GM12878 (cell line): ENCODE measurements at regions not wholly inside any gene's neighbourhood (a gene's known extent, or its start where the extent isn't known, plus 50 kb on each side); places are given as distances from the start of the nearest gene placed in this dataset.

Experiments used
- ATAC-seq: fragments of 200-7000 bp; cut with Tn5 transposase; 3 replicates; pipeline ENCODE4 v1.9.1; 2020; ENCODE audit warnings: mild to moderate bottlenecking, moderate library complexity
- BruUV-seq: library from RNA; stranded (reverse); fragments of 400-500 nt; replicated peaks from 2 replicates; lab custom pipeline; 2021; lab: Mats Ljungman, UMichigan
- CTCF ChIA-PET: fragments of 300-600 bp; sonication (Branson Sonifier 250); formaldehyde crosslinking; extraction: SDS; loops from one replicate; lab custom pipeline; 2021; ENCODE audit warnings: inconsistent platforms; lab: Yijun Ruan, JAX
- POLR2A ChIA-PET: fragments of 350-600 bp; formaldehyde crosslinking; extraction: SDS; loops from one replicate; lab custom pipeline; 2021; ENCODE audit warnings: inconsistent platforms; lab: Charles Lee
- RAD21 ChIA-PET: fragments of 300-600 bp; sonication (Branson Sonifier 250); formaldehyde crosslinking; loops from one replicate; lab custom pipeline; 2023; ENCODE audit warnings: antibody characterized with exemption; ENCODE audit not compliant: unreplicated experiment; lab: Charles Lee
- SMC1A ChIA-PET: fragments of 300-600 bp; sonication (Branson Sonifier 250); formaldehyde crosslinking; loops from one replicate; lab custom pipeline; 2023; ENCODE audit not compliant: unreplicated experiment, uncharacterized antibody; lab: Charles Lee
- DNase-seq: peaks from one replicate; pipeline ENCODE4 v3.0.0-alpha.2; 2011; ENCODE audit warnings: low read depth, low spot score
- FAIRE-seq: peaks from 3 replicates; lab custom pipeline; 2011; peaks lifted over from hg19 to GRCh38; lab: Jason Lieb, UNC
- H2AFZ ChIP-seq: 2 replicates; pipeline ENCODE4 v1.6.0; 2011; ENCODE audit warnings: low read depth, low read length, control low read depth; ENCODE audit not compliant: control insufficient read depth
- H3K27ac ChIP-seq: 2 replicates; pipeline ENCODE4 v1.5.1; 2011; ENCODE audit warnings: control low read depth; ENCODE audit not compliant: control insufficient read depth, insufficient read depth
- H3K27me3 ChIP-seq, 2 experiments: replicated peaks in 1 of 2; 2 replicates each; pipeline versions ENCODE4 v1.6.0 to v1.6.1; 2011; ENCODE audit warnings: low read length in 1 of 2; ENCODE audit not compliant: control insufficient read depth in 2 of 2, insufficient read depth in 2 of 2
- H3K36me3 ChIP-seq, 2 experiments: 2 replicates each; pipeline ENCODE4 v1.5.1; 2011; ENCODE audit warnings: low read length in 1 of 2; ENCODE audit not compliant: control insufficient read depth in 2 of 2, insufficient read depth in 2 of 2
- H3K4me1 ChIP-seq: 2 replicates; pipeline ENCODE4 v1.6.1; 2011; ENCODE audit warnings: mild to moderate bottlenecking, low read length, moderate library complexity, mixed read lengths; ENCODE audit not compliant: control insufficient read depth, insufficient read depth
- H3K4me2 ChIP-seq: 2 replicates; pipeline ENCODE4 v1.6.0; 2011; ENCODE audit warnings: control low read depth; ENCODE audit not compliant: control insufficient read depth, insufficient read depth
- H3K4me3 ChIP-seq: fragments of 200-600 bp; sonication (generic); 2 replicates; pipeline ENCODE4 v1.5.1; 2016
- H3K79me2 ChIP-seq: 2 replicates; pipeline ENCODE4 v1.6.0; 2011; ENCODE audit warnings: low read length; ENCODE audit not compliant: control insufficient read depth, insufficient read depth
- H3K9ac ChIP-seq: 2 replicates; pipeline ENCODE4 v1.8.0; 2011; ENCODE audit warnings: low read length, control low read depth, mixed read lengths; ENCODE audit not compliant: control insufficient read depth, insufficient read depth
- H3K9me3 ChIP-seq: replicated peaks from 3 replicates; pipeline ENCODE4 v1.5.1; 2011; ENCODE audit warnings: mild to moderate bottlenecking, low read length; ENCODE audit not compliant: control insufficient read depth, insufficient read depth
- H4K20me1 ChIP-seq: 2 replicates; pipeline ENCODE4 v1.6.0; 2011; ENCODE audit not compliant: control insufficient read depth, insufficient read depth
- CEBPZ ChIP-seq: fragments of 150-350 bp; IDR thresholded peaks from 2 replicates; pipeline ENCODE4 v1.6.1; 2016; ENCODE audit warnings: low read depth, low read length
- CREM ChIP-seq: IDR thresholded peaks from 2 replicates; pipeline ENCODE4 v1.6.1; 2014; ENCODE audit warnings: antibody characterized with exemption, low read depth
- DPF2 ChIP-seq: fragments of 450-650 bp; IDR thresholded peaks from 2 replicates; pipeline ENCODE4 v1.6.1; 2017; ENCODE audit warnings: mild to moderate bottlenecking
- ESRRA ChIP-seq: IDR thresholded peaks from 2 replicates; pipeline ENCODE4 v1.6.1; 2012; ENCODE audit warnings: mild to moderate bottlenecking, low read length, improper control_type of control experiment
- MYC ChIP-seq: IDR thresholded peaks from 2 replicates; pipeline ENCODE4 v1.6.1; 2011; ENCODE audit warnings: mild to moderate bottlenecking, low read length, moderate library complexity, inconsistent platforms; ENCODE audit not compliant: insufficient read depth, insufficient replicate concordance, insufficient read length, severe bottlenecking
- NFXL1 ChIP-seq: fragments of 450-650 bp; IDR thresholded peaks from 2 replicates; pipeline ENCODE4 v1.6.1; 2017; ENCODE audit warnings: antibody characterized with exemption, mild to moderate bottlenecking, borderline replicate concordance
- POLR2AphosphoS5 ChIP-seq: IDR thresholded peaks from 2 replicates; pipeline ENCODE4 v1.6.1; 2011; ENCODE audit warnings: mild to moderate bottlenecking, low read length, inconsistent platforms
- SIN3A ChIP-seq: IDR thresholded peaks from 2 replicates; pipeline ENCODE4 v1.6.1; 2012; ENCODE audit warnings: low read depth, low read length, improper control_type of control experiment
- SUPT20H ChIP-seq: IDR thresholded peaks from 2 replicates; pipeline ENCODE4 v1.6.1; 2011; ENCODE audit warnings: low read depth, mild to moderate bottlenecking, low read length, moderate library complexity, borderline replicate concordance; ENCODE audit not compliant: control insufficient read depth
- TARDBP ChIP-seq: IDR thresholded peaks from 2 replicates; pipeline ENCODE4 v1.6.1; 2016; ENCODE audit warnings: borderline replicate concordance
- WGBS: methylation state at CpG from one replicate; pipeline ENCODE4 v1.1.6; 2016; ENCODE audit warnings: low lambda C conversion rate; ENCODE audit not compliant: insufficient replicate concordance, insufficient coverage; ENCODE audit errors: missing lambda C conversion rate; 5-methylcytosine and 5-hydroxymethylcytosine counted together
- in situ Hi-C: fragments of 300-500 bp; cut with MboI; formaldehyde crosslinking; loops from 9 replicates; pipeline ENCODE4 v1.14.3; 2018; ENCODE audit warnings: mixed read lengths
- intact Hi-C: fragments of 100-400 bp; cut with micrococcal nuclease; formaldehyde crosslinking; loops from one replicate; pipeline ENCODE4 v1.14.2; 2022; ENCODE audit not compliant: unreplicated experiment
- TF ChIP-seq, protein P1 (sequence below): IDR thresholded peaks from 2 replicates; pipeline ENCODE4 v1.6.1; 2012; ENCODE audit warnings: low read depth, low read length, improper control_type of control experiment
- TF ChIP-seq, protein P2 (sequence below): fragments of 450-650 bp; IDR thresholded peaks from 2 replicates; pipeline ENCODE4 v1.6.1; 2017; ENCODE audit warnings: mild to moderate bottlenecking, moderate library complexity

DNA sequence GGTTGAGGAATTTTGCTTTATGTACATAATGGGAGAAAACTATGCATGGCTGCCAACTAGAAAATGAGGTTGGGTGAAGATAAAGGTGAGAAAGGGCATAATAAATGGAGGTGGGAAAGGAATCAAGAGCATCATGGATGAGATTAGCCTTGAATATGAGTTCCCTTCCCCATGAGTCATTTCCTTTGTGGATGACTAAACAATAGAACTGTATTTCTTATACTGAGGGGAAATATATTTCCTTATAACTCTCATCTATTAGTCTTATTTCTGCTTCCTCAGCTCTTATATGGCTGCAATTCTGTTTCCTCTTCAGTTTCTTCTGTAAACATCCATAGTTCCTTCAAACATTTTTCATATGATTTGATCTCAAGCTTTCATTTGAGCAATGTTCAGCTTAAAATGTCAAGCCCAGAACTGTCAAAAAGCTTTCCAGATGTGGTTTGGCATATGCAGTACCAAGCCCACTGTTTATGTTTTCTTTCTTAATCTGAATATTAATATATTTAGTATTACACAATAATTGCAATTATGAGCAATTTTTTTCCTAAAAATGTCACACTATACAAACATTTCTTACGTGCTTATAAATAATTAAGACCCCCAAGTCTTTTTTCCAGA lies 100.7 kb upstream of the GRPR start:
- RAD21 ChIA-PET: interaction anchor here (0.9 to 1.6 kb wide), 3 partner anchors 10 to 168 kb away, joined by 3 to 5 read pairs (median 4); partner anchors contain the start of genes AP1S2 and GRPR
- Histone ChIP-seq H3K27me3 (0 out of 4 replicates have a peak, but pooled peaks cover 0 to 2% of the 10 kb centered on the region in 2 experiments), H3K4me3 (no peak overlapping the region), H3K4me1 (peaks cover 4% of the 10 kb centered on the region; the same call in 1 of the 2 replicates), H3K4me2 (no peak overlapping the region), H3K9me3 (no peaks in the 10 kb centered on the region; the same call in 2 of the 3 replicates), H3K36me3 (no peaks in the 10 kb centered on the region), H3K27ac (no peak overlapping the region), H3K9ac (no peak overlapping the region), H4K20me1 (no peaks in the 10 kb centered on the region), H3K79me2 (no peaks in the 10 kb centered on the region), H2AFZ (no peak overlapping the region)
- no peak for ATAC-seq
- no peak for DNase-seq
- no TSS peak for BruUV-seq
- SMC1A ChIA-PET: interaction anchor here (0.8 to 3.3 kb wide), 8 partner anchors 7 to 99 kb away, joined by 3 to 25 read pairs (median 4); partner anchors contain the start of gene GRPR
- no peak for FAIRE-seq
- in situ Hi-C loops: no loop called here
- CTCF ChIA-PET: interaction anchor here (1.0 to 2.0 kb wide), 3 partner anchors 11 to 115 kb away, joined by 4 to 7 read pairs (median 6); no protein-coding TSS in a partner anchor
- 42% methylated on average over 1 of the region's 1 CpG for WGBS
- intact Hi-C loops: loop anchor here (5.0 kb wide), 1 partner anchor 100 kb away; the partner anchor contains the start of gene GRPR
- POLR2A ChIA-PET: no interaction called here
- TF ChIP-seq POLR2AphosphoS5 (no peak), TARDBP (no peak), SUPT20H (no peak), SIN3A (no peak), CEBPZ (no peak), CREM (no peak), NFXL1 (no peak), ESRRA (no peak), DPF2 (no peak), MYC (no peak)
- TF ChIP-seq, protein P1, sequence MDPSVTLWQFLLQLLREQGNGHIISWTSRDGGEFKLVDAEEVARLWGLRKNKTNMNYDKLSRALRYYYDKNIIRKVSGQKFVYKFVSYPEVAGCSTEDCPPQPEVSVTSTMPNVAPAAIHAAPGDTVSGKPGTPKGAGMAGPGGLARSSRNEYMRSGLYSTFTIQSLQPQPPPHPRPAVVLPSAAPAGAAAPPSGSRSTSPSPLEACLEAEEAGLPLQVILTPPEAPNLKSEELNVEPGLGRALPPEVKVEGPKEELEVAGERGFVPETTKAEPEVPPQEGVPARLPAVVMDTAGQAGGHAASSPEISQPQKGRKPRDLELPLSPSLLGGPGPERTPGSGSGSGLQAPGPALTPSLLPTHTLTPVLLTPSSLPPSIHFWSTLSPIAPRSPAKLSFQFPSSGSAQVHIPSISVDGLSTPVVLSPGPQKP: no peak
- TF ChIP-seq, protein P2, sequence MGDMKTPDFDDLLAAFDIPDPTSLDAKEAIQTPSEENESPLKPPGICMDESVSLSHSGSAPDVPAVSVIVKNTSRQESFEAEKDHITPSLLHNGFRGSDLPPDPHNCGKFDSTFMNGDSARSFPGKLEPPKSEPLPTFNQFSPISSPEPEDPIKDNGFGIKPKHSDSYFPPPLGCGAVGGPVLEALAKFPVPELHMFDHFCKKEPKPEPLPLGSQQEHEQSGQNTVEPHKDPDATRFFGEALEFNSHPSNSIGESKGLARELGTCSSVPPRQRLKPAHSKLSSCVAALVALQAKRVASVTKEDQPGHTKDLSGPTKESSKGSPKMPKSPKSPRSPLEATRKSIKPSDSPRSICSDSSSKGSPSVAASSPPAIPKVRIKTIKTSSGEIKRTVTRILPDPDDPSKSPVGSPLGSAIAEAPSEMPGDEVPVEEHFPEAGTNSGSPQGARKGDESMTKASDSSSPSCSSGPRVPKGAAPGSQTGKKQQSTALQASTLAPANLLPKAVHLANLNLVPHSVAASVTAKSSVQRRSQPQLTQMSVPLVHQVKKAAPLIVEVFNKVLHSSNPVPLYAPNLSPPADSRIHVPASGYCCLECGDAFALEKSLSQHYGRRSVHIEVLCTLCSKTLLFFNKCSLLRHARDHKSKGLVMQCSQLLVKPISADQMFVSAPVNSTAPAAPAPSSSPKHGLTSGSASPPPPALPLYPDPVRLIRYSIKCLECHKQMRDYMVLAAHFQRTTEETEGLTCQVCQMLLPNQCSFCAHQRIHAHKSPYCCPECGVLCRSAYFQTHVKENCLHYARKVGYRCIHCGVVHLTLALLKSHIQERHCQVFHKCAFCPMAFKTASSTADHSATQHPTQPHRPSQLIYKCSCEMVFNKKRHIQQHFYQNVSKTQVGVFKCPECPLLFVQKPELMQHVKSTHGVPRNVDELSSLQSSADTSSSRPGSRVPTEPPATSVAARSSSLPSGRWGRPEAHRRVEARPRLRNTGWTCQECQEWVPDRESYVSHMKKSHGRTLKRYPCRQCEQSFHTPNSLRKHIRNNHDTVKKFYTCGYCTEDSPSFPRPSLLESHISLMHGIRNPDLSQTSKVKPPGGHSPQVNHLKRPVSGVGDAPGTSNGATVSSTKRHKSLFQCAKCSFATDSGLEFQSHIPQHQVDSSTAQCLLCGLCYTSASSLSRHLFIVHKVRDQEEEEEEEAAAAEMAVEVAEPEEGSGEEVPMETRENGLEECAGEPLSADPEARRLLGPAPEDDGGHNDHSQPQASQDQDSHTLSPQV: no peak
